HepG2 (cell line): ENCODE measurements at regions not wholly inside any gene's neighbourhood (a gene's known extent, or its start where the extent isn't known, plus 50 kb on each side); places are given as distances from the start of the nearest gene placed in this dataset.

Experiments
- ATAC-seq: fragments of 200-7000 bp; cut with Tn5 transposase; 3 replicates; pipeline ENCODE4 v1.9.1; 2020; ENCODE audit warnings: mild to moderate bottlenecking, moderate library complexity
- BruUV-seq: library from RNA; stranded (reverse); fragments of 400-500 nt; replicated peaks from 2 replicates; lab custom pipeline; 2021; lab: Mats Ljungman, UMichigan
- CTCF ChIA-PET: fragments of 300-600 bp; formaldehyde crosslinking; extraction: SDS; loops from one replicate; lab custom pipeline; 2021; ENCODE audit warnings: low total read pairs, inconsistent platforms, low intra/inter-chr PET ratio; lab: Yijun Ruan, JAX
- POLR2A ChIA-PET: fragments of 350-600 bp; sonication (Branson Sonifier 250); formaldehyde crosslinking; loops from one replicate; lab custom pipeline; 2020; ENCODE audit warnings: antibody characterized with exemption, inconsistent platforms; lab: Yijun Ruan, JAX
- DNase-seq: peaks from one replicate; pipeline ENCODE4 v3.0.0-alpha.2; 2015; ENCODE audit warnings: low spot score
- FAIRE-seq: peaks from 3 replicates; lab custom pipeline; 2011; peaks lifted over from hg19 to GRCh38; lab: Jason Lieb, UNC
- H2AFZ ChIP-seq: one replicate; pipeline ENCODE4 v1.6.1; 2011; ENCODE audit warnings: low read length, inconsistent platforms
- H3K27ac ChIP-seq: fragments of 300-600 bp; 3 replicates; pipeline ENCODE4 v1.8.0; 2011; ENCODE audit warnings: mixed run types, mild to moderate bottlenecking, mixed read lengths, low read length, inconsistent platforms; ENCODE audit not compliant: insufficient read depth; ENCODE audit errors: extremely low read length
- H3K27me3 ChIP-seq, 2 experiments: fragments of 200-600 bp in 1 of 2; 2 replicates in 1 of 2; 3 replicates in 1 of 2; pipeline versions ENCODE4 v1.6.0 to v1.8.0; 2011; ENCODE audit warnings: low read length in 2 of 2, mild to moderate bottlenecking in 2 of 2, moderate library complexity in 2 of 2, inconsistent platforms in 1 of 2; ENCODE audit not compliant: insufficient read depth in 2 of 2, control insufficient read depth in 1 of 2
- H3K36me3 ChIP-seq, 2 experiments: fragments of 200-600 bp in 1 of 2; replicated peaks in 1 of 2; 2 replicates in 1 of 2; 3 replicates in 1 of 2; pipeline versions ENCODE4 v1.5.1 to v1.8.0; 2011; ENCODE audit warnings: low read length in 2 of 2, inconsistent platforms in 1 of 2; ENCODE audit not compliant: insufficient read depth in 2 of 2, control insufficient read depth in 1 of 2
- H3K4me1 ChIP-seq: 2 replicates; pipeline ENCODE4 v1.5.1; 2012; ENCODE audit warnings: low read length, inconsistent platforms; ENCODE audit not compliant: insufficient read depth
- H3K4me2 ChIP-seq: 2 replicates; pipeline ENCODE4 v1.6.0; 2011; ENCODE audit warnings: low read depth, low read length, inconsistent platforms
- H3K4me3 ChIP-seq, 3 experiments: fragments of 200-600 bp in 1 of 3; sonication (generic), shearing (Covaris generic) in 1 of 3; replicated peaks in 1 of 3; 2 replicates each; pipeline ENCODE4 v1.5.1; 2011 to 2016; ENCODE audit warnings: low read length in 3 of 3, inconsistent platforms in 2 of 3, low read depth in 2 of 3, mild to moderate bottlenecking in 2 of 3, control low read depth in 1 of 3, mixed read lengths in 1 of 3; ENCODE audit not compliant: insufficient read depth in 1 of 3
- H3K79me2 ChIP-seq: one replicate; pipeline ENCODE4 v1.6.1; 2011; ENCODE audit warnings: low read length, inconsistent platforms; ENCODE audit not compliant: insufficient read depth
- H3K9ac ChIP-seq: 2 replicates; pipeline ENCODE4 v1.6.0; 2011; ENCODE audit warnings: mild to moderate bottlenecking, low read depth, low read length, inconsistent platforms; ENCODE audit not compliant: insufficient read depth
- H3K9me3 ChIP-seq: 2 replicates; pipeline ENCODE4 v1.5.1; 2012; ENCODE audit warnings: mild to moderate bottlenecking, low read length
- H4K20me1 ChIP-seq: 2 replicates; pipeline ENCODE4 v1.6.0; 2011; ENCODE audit warnings: inconsistent platforms, mild to moderate bottlenecking, low read length, moderate library complexity; ENCODE audit not compliant: insufficient read depth
- MED1 ChIP-seq: sonication (generic); formaldehyde crosslinking; IDR thresholded peaks from 2 replicates; pipeline ENCODE4 v1.4.0; 2020; ENCODE audit warnings: missing genetic modification reagents
- RBAK ChIP-seq: sonication (generic); formaldehyde crosslinking; IDR thresholded peaks from 2 replicates; pipeline ENCODE4 v1.5.1; 2020; ENCODE audit warnings: mild to moderate bottlenecking, missing genetic modification reagents
- SIN3B ChIP-seq: fragments of 150-350 bp; IDR thresholded peaks from 2 replicates; pipeline ENCODE4 v1.6.1; 2014; ENCODE audit warnings: low read length
- SOX13 ChIP-seq, 3 experiments: fragments of 450-650 bp in 1 of 3; sonication (generic) in 1 of 3; formaldehyde crosslinking in 1 of 3; IDR thresholded peaks in 2 of 3; conservative IDR thresholded peaks in 1 of 3; 2 replicates each; pipeline versions ENCODE4 v1.5.0 to v1.6.1; 2016 to 2020; ENCODE audit warnings: antibody characterized with exemption in 1 of 3, mild to moderate bottlenecking in 1 of 3, missing compliant biosample characterization in 1 of 3, missing genetic modification reagents in 1 of 3, moderate library complexity in 1 of 3
- U2AF1 ChIP-seq: fragments of 200-400 bp; formaldehyde crosslinking; optimal IDR thresholded peaks from 2 replicates; pipeline ENCODE3; 2017; ENCODE audit warnings: mild to moderate bottlenecking, low read depth, low read length
- ZMYM4 ChIP-seq: sonication (generic); formaldehyde crosslinking; IDR thresholded peaks from 2 replicates; pipeline ENCODE4 v1.8.1; 2023; ENCODE audit warnings: mild to moderate bottlenecking, missing genetic modification reagents
- ZNF232 ChIP-seq: sonication (generic); formaldehyde crosslinking; IDR thresholded peaks from 2 replicates; pipeline ENCODE4 v1.4.0; 2020; ENCODE audit warnings: missing genetic modification reagents, borderline replicate concordance
- WGBS: methylation state at CpG from one replicate; pipeline ENCODE4 v1.1.6; 2017; ENCODE audit warnings: low lambda C conversion rate; 5-methylcytosine and 5-hydroxymethylcytosine counted together
- in situ Hi-C: cut with HindIII; loops from 2 replicates; pipeline ENCODE4 v1.10.0; 2017; ENCODE audit warnings: low pct_unique_long_range_greater_than_20kb; ENCODE audit not compliant: extremely low pct_ligation_motif_present
- intact Hi-C: fragments of 100-400 bp; cut with micrococcal nuclease; formaldehyde crosslinking; loops from one replicate; pipeline ENCODE4 v1.10.0; 2022; ENCODE audit not compliant: unreplicated experiment
- TF ChIP-seq, protein P1 (sequence below): IDR thresholded peaks from 2 replicates; pipeline ENCODE4 v1.6.1; 2018; ENCODE audit warnings: missing genetic modification reagents
- TF ChIP-seq, protein P2 (sequence below): fragments of 450-650 bp; IDR thresholded peaks from 2 replicates; pipeline ENCODE4 v1.6.1; 2017
- TF ChIP-seq, protein P3 (sequence below): sonication (generic); formaldehyde crosslinking; IDR thresholded peaks from 2 replicates; pipeline ENCODE4 v1.5.0; 2020; ENCODE audit warnings: mild to moderate bottlenecking, missing genetic modification reagents
- TF ChIP-seq, protein P4 (sequence below): sonication (generic); formaldehyde crosslinking; IDR thresholded peaks from 2 replicates; pipeline ENCODE4 v1.4.0; 2020; ENCODE audit warnings: mild to moderate bottlenecking, missing genetic modification reagents, borderline replicate concordance
- TF ChIP-seq, protein P5 (sequence below): sonication (generic); formaldehyde crosslinking; IDR thresholded peaks from 2 replicates; pipeline ENCODE4 v1.5.1; 2020; ENCODE audit warnings: missing genetic modification reagents, mild to moderate bottlenecking, borderline replicate concordance

GRCh38 chr2:41167014-41167413 lies 715.1 kb upstream of the SLC8A1 start:
- 34% methylated on average over 2 of the region's 2 CpGs for WGBS
- no TSS peak for BruUV-seq
- no peak for DNase-seq
- Histone ChIP-seq H3K9ac (no peak overlapping the region), H3K4me1 (no peaks in the 10 kb centered on the region), H3K4me3 (no peak overlapping the region), H3K9me3 (no peaks in the 10 kb centered on the region), H3K4me2 (no peak overlapping the region), H2AFZ (no peak overlapping the region), H4K20me1 (no peaks in the 10 kb centered on the region), H3K27ac (no peak overlapping the region), H3K79me2 (no peaks in the 10 kb centered on the region), H3K36me3 (no peaks in the 10 kb centered on the region), H3K27me3 (no peaks in the 10 kb centered on the region; a peak in 1 of 5 replicates)
- CTCF ChIA-PET, result no interaction called here
- in situ Hi-C loops (no loop called here), intact Hi-C loops (no loop called here)
- no peak for ATAC-seq
- FAIRE-seq, result no peak
- POLR2A ChIA-PET, result no interaction called here
- TF ChIP-seq ZMYM4 (CRISPR knock-in tag) (no peak), SIN3B (no peak), MED1 (CRISPR knock-in tag) (no peak), RBAK (CRISPR knock-in tag) (no peak), U2AF1 (no peak), SOX13 (IDR thresholded peaks at IDR 0.05) (no peak), SOX13 (CRISPR knock-in tag; conservative IDR thresholded peaks at IDR 0.05 in 1 of 2, IDR thresholded peaks at IDR 0.05 in 1 of 2) (no peak), ZNF232 (CRISPR knock-in tag) (no peak)
- TF ChIP-seq, protein P1, sequence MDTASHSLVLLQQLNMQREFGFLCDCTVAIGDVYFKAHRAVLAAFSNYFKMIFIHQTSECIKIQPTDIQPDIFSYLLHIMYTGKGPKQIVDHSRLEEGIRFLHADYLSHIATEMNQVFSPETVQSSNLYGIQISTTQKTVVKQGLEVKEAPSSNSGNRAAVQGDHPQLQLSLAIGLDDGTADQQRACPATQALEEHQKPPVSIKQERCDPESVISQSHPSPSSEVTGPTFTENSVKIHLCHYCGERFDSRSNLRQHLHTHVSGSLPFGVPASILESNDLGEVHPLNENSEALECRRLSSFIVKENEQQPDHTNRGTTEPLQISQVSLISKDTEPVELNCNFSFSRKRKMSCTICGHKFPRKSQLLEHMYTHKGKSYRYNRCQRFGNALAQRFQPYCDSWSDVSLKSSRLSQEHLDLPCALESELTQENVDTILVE, result no peak
- TF ChIP-seq, protein P2, sequence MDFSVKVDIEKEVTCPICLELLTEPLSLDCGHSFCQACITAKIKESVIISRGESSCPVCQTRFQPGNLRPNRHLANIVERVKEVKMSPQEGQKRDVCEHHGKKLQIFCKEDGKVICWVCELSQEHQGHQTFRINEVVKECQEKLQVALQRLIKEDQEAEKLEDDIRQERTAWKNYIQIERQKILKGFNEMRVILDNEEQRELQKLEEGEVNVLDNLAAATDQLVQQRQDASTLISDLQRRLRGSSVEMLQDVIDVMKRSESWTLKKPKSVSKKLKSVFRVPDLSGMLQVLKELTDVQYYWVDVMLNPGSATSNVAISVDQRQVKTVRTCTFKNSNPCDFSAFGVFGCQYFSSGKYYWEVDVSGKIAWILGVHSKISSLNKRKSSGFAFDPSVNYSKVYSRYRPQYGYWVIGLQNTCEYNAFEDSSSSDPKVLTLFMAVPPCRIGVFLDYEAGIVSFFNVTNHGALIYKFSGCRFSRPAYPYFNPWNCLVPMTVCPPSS, result no peak
- TF ChIP-seq, protein P3, sequence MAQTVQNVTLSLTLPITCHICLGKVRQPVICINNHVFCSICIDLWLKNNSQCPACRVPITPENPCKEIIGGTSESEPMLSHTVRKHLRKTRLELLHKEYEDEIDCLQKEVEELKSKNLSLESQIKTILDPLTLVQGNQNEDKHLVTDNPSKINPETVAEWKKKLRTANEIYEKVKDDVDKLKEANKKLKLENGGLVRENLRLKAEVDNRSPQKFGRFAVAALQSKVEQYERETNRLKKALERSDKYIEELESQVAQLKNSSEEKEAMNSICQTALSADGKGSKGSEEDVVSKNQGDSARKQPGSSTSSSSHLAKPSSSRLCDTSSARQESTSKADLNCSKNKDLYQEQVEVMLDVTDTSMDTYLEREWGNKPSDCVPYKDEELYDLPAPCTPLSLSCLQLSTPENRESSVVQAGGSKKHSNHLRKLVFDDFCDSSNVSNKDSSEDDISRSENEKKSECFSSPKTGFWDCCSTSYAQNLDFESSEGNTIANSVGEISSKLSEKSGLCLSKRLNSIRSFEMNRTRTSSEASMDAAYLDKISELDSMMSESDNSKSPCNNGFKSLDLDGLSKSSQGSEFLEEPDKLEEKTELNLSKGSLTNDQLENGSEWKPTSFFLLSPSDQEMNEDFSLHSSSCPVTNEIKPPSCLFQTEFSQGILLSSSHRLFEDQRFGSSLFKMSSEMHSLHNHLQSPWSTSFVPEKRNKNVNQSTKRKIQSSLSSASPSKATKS, result no peak
- TF ChIP-seq, protein P4, sequence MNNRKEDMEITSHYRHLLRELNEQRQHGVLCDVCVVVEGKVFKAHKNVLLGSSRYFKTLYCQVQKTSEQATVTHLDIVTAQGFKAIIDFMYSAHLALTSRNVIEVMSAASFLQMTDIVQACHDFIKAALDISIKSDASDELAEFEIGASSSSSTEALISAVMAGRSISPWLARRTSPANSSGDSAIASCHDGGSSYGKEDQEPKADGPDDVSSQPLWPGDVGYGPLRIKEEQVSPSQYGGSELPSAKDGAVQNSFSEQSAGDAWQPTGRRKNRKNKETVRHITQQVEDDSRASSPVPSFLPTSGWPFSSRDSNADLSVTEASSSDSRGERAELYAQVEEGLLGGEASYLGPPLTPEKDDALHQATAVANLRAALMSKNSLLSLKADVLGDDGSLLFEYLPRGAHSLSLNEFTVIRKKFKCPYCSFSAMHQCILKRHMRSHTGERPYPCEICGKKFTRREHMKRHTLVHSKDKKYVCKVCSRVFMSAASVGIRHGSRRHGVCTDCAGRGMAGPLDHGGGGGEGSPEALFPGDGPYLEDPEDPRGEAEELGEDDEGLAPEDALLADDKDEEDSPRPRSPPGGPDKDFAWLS (CRISPR knock-in tag), result no peak
- TF ChIP-seq, protein P5, sequence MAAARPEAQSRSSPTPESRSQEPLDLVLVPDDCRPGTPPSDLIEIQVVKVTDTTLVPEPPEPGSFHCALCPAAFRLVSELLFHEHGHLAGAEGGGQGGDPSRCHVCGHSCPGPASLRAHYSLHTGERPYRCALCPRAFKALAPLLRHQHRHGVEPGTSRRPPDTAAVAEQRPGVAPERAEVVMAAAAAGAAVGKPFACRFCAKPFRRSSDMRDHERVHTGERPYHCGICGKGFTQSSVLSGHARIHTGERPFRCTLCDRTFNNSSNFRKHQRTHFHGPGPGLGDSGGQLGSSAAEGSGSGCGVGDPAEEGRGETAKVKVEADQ (CRISPR knock-in tag), result no peak
